ENCODE measurements at regions not wholly inside any gene's neighbourhood (a gene's known extent, or its start where the extent isn't known, plus 50 kb on each side); places are given as distances from the start of the nearest gene placed in this dataset.

GRCh38 chr10:33665501-33665900 lies 331.0 kb upstream of the NRP1 start:
- Mint-ChIP-seq H3K36me3 (ENCODE audit: low read depth) (no peaks in the 10 kb centered on the region), H3K4me1 (peaks cover 44% of the 10 kb centered on the region), H3K4me3 (no peak overlapping the region), H3K9me3 (peaks cover 18% of the 10 kb centered on the region), H3K27me3 (ENCODE audit: low read depth) (peaks cover 32% of the 10 kb centered on the region), H3K27ac (no peak overlapping the region)
- TF ChIP-seq CTCF (IDR thresholded peaks at IDR 0.05; ENCODE audit: unreplicated experiment in 3 of 3) = no peak

- no peak overlapping the region for H3K4me3 Mint-ChIP-seq
- no peaks in the 10 kb centered on the region for H3K36me3 Mint-ChIP-seq (ENCODE audit: low read depth)
- no peak for TF ChIP-seq CTCF (IDR thresholded peaks at IDR 0.05; ENCODE audit: unreplicated experiment in 3 of 3)
- no peak overlapping the region for H3K27ac Mint-ChIP-seq
- peaks cover 18% of the 10 kb centered on the region for H3K9me3 Mint-ChIP-seq
- peaks cover 57% of the 10 kb centered on the region for H3K4me1 Mint-ChIP-seq
- H3K27me3 Mint-ChIP-seq (ENCODE audit: low read depth) = peaks cover 30% of the 10 kb centered on the region
These were observed 329.6 kb upstream of the NRP1 start for GRCh38 chr10:33664070-33664469.

- peak overlapping the region in 2 of 3 experiments; percentile 29 to 89 for H3K27ac Mint-ChIP-seq
- H3K4me3 Mint-ChIP-seq = peak overlapping the region in 1 of 3 experiments; percentile 38
- H3K27me3 Mint-ChIP-seq (ENCODE audit: low read depth) = peaks cover 15% of the 10 kb centered on the region
- peaks cover 12% of the 10 kb centered on the region for H3K9me3 Mint-ChIP-seq
- peaks cover 60% of the 10 kb centered on the region for H3K4me1 Mint-ChIP-seq
- no peak for TF ChIP-seq CTCF (IDR thresholded peaks at IDR 0.05; ENCODE audit: unreplicated experiment in 3 of 3)
- H3K36me3 Mint-ChIP-seq (ENCODE audit: low read depth) = no peaks in the 10 kb centered on the region
These were observed 327.3 kb upstream of the NRP1 start for GRCh38 chr10:33661580-33662336.

- H3K4me1 Mint-ChIP-seq = peaks cover 57% of the 10 kb centered on the region
- H3K4me3 Mint-ChIP-seq = no peak overlapping the region
- TF ChIP-seq CTCF (IDR thresholded peaks at IDR 0.05; ENCODE audit: unreplicated experiment in 3 of 3) = no peak
- peaks cover 12% of the 10 kb centered on the region for H3K9me3 Mint-ChIP-seq
- no peaks in the 10 kb centered on the region for H3K36me3 Mint-ChIP-seq (ENCODE audit: low read depth)
- no peak overlapping the region for H3K27ac Mint-ChIP-seq
- H3K27me3 Mint-ChIP-seq (ENCODE audit: low read depth) = peaks cover 13% of the 10 kb centered on the region
These were observed 325.9 kb upstream of the NRP1 start for GRCh38 chr10:33660329-33660728.

GRCh38 chr10:33657913-33658312 lies 323.4 kb upstream of the NRP1 start:
- Mint-ChIP-seq H3K27ac (no peak overlapping the region), H3K4me1 (peaks cover 49% of the 10 kb centered on the region), H3K9me3 (peaks cover 13% of the 10 kb centered on the region), H3K27me3 (ENCODE audit: low read depth) (peaks cover 8% of the 10 kb centered on the region), H3K4me3 (no peak overlapping the region), H3K36me3 (ENCODE audit: low read depth) (no peaks in the 10 kb centered on the region)
- TF ChIP-seq CTCF (IDR thresholded peaks at IDR 0.05; ENCODE audit: unreplicated experiment in 3 of 3) = no peak

All from nephron (organoid).